ENCODE measurements at regions not wholly inside any gene's neighbourhood (a gene's known extent, or its start where the extent isn't known, plus 50 kb on each side); places are given as distances from the start of the nearest gene placed in this dataset.

DNA sequence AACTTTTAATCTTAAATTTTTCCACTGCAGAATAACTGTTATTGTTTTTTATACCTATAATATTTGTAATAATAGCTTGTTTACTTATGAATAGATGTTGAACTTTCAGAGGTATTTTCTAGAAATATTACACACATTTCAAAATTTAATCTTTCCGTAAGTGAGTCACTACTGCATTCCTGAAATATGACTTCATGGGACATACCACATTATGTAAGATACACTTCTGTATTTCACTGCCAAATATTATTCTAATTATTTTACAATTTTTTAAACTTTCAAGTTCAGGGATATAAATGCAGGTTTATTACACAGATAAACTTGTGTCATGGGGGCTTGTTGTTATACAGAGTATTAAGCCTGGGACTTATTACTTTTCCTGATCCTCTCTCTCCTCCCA is 2220.5 kb downstream of the NCAM2 start:
- no peak overlapping the region for H3K4me2 ChIP-seq (ENCODE audit: low read depth, low read length)
- H3K27ac ChIP-seq (ENCODE audit: insufficient read depth, low read length), result no peak overlapping the region
- no peak overlapping the region for H2BK15ac ChIP-seq (ENCODE audit: low read depth, low read length)
- no peaks in the 10 kb centered on the region for H3K36me3 ChIP-seq (ENCODE audit: control insufficient read depth, insufficient read depth, low read length)
- no peak overlapping the region for H4K8ac ChIP-seq (ENCODE audit: low read depth in 2 of 2, low read length in 2 of 2)
- H3K4me3 ChIP-seq (ENCODE audit: insufficient read depth, low read depth, low read length), result no peak overlapping the region
- no CpG with 5 or more reads among the region's 1 CpG for WGBS, 2 experiments (ENCODE audit: extremely low coverage in 2 of 2, insufficient read length in 1 of 2)
- DNase-seq (no peak), ATAC-seq (ENCODE audit: low read depth) (no peak)
- intact Hi-C loops (cut with micrococcal nuclease) (no loop called here), in situ Hi-C loops (cut with MboI; ENCODE audit: low sequenced_read_pairs) (no loop called here), dilution Hi-C loops (cut with HindIII; ENCODE audit: low sequenced_read_pairs, unreplicated experiment) (no loop called here)
- H3K4ac ChIP-seq (ENCODE audit: low read depth, low read length), result no peak overlapping the region
- no TSS peak for BruUV-seq (replicated peaks)
- H3K9me3 ChIP-seq (ENCODE audit: control insufficient read depth, insufficient read depth, low read length), result peaks cover 4% of the 10 kb centered on the region; the same call in 1 of the 2 replicates
- H3K23ac ChIP-seq (ENCODE audit: low read depth, low read length), result no peak overlapping the region
- H3K56ac ChIP-seq (ENCODE audit: extremely low read depth, insufficient read depth, low read length), result no peak overlapping the region
- no peak for TF ChIP-seq MXI1 (IDR thresholded peaks at IDR 0.05; ENCODE audit: borderline replicate concordance, low read depth, low read length)
- no peak for TF ChIP-seq RFX5 (IDR thresholded peaks at IDR 0.05; ENCODE audit: low read depth, low read length)
- TF ChIP-seq RCOR1 (IDR thresholded peaks at IDR 0.05; ENCODE audit: insufficient replicate concordance, low read length), result no peak
- TF ChIP-seq, protein P1, sequence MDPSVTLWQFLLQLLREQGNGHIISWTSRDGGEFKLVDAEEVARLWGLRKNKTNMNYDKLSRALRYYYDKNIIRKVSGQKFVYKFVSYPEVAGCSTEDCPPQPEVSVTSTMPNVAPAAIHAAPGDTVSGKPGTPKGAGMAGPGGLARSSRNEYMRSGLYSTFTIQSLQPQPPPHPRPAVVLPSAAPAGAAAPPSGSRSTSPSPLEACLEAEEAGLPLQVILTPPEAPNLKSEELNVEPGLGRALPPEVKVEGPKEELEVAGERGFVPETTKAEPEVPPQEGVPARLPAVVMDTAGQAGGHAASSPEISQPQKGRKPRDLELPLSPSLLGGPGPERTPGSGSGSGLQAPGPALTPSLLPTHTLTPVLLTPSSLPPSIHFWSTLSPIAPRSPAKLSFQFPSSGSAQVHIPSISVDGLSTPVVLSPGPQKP (IDR thresholded peaks at IDR 0.05; ENCODE audit: borderline replicate concordance, low read depth, low read length), result no peak
- TF ChIP-seq, protein P2, sequence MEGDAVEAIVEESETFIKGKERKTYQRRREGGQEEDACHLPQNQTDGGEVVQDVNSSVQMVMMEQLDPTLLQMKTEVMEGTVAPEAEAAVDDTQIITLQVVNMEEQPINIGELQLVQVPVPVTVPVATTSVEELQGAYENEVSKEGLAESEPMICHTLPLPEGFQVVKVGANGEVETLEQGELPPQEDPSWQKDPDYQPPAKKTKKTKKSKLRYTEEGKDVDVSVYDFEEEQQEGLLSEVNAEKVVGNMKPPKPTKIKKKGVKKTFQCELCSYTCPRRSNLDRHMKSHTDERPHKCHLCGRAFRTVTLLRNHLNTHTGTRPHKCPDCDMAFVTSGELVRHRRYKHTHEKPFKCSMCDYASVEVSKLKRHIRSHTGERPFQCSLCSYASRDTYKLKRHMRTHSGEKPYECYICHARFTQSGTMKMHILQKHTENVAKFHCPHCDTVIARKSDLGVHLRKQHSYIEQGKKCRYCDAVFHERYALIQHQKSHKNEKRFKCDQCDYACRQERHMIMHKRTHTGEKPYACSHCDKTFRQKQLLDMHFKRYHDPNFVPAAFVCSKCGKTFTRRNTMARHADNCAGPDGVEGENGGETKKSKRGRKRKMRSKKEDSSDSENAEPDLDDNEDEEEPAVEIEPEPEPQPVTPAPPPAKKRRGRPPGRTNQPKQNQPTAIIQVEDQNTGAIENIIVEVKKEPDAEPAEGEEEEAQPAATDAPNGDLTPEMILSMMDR (conservative IDR thresholded peaks at IDR 0.05; ENCODE audit: low read depth, low read length), result no peak
- TF ChIP-seq, protein P3, sequence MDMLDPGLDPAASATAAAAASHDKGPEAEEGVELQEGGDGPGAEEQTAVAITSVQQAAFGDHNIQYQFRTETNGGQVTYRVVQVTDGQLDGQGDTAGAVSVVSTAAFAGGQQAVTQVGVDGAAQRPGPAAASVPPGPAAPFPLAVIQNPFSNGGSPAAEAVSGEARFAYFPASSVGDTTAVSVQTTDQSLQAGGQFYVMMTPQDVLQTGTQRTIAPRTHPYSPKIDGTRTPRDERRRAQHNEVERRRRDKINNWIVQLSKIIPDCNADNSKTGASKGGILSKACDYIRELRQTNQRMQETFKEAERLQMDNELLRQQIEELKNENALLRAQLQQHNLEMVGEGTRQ (IDR thresholded peaks at IDR 0.05; ENCODE audit: low read depth, low read length), result no peak
- TF ChIP-seq BHLHE40 (IDR thresholded peaks at IDR 0.05; ENCODE audit: low read depth, low read length), result no peak
- no peak for TF ChIP-seq CEBPB (IDR thresholded peaks at IDR 0.05; ENCODE audit: low read depth, low read length)
- no peak for TF ChIP-seq NFE2L2 (IDR thresholded peaks at IDR 0.05; ENCODE audit: low read depth, low read length)
- no peak for TF ChIP-seq MAZ (IDR thresholded peaks at IDR 0.05; ENCODE audit: borderline replicate concordance, low read depth, low read length)
- TF ChIP-seq SMC3 (IDR thresholded peaks at IDR 0.05; ENCODE audit: low read depth, low read length), result no peak
- no peak for TF ChIP-seq POLR2A (IDR thresholded peaks at IDR 0.05; ENCODE audit: low read depth, low read length)
- no peak for TF ChIP-seq FOS (IDR thresholded peaks at IDR 0.05; ENCODE audit: low read depth, low read length)
- TF ChIP-seq CHD1 (IDR thresholded peaks at IDR 0.05; ENCODE audit: low read depth, low read length), result no peak
- no peak for TF ChIP-seq RAD21 (IDR thresholded peaks at IDR 0.05; ENCODE audit: low read length)
- no peak for TF ChIP-seq MAFK (IDR thresholded peaks at IDR 0.05; ENCODE audit: low read depth, low read length)
- H2AFZ ChIP-seq (replicated peaks; ENCODE audit: low read length, poor library complexity), result no peak overlapping the region
- CTCF ChIA-PET, result no interaction called here
- H3K27me3 ChIP-seq (ENCODE audit: control insufficient read depth, insufficient read depth, low read length), result no peaks in the 10 kb centered on the region
- H4K5ac ChIP-seq (ENCODE audit: low read depth, low read length), result no peak overlapping the region
- no peaks in the 10 kb centered on the region for H3K4me1 ChIP-seq (ENCODE audit: control insufficient read depth, insufficient read depth, low read length)
- H2BK20ac ChIP-seq (ENCODE audit: low read depth, low read length), result no peak overlapping the region
- H2AK9ac ChIP-seq (replicated peaks; ENCODE audit: low read depth, low read length, poor library complexity), result no peak overlapping the region
- H2BK120ac ChIP-seq (ENCODE audit: low read depth, low read length), result no peak overlapping the region
- no peaks in the 10 kb centered on the region for H3K9me1 ChIP-seq (ENCODE audit: insufficient read depth, low read length)
- POLR2A ChIA-PET (ENCODE audit: unreplicated experiment), result no interaction called here
- H3K18ac ChIP-seq (ENCODE audit: low read depth, low read length), result no peak overlapping the region
- H4K20me1 ChIP-seq (ENCODE audit: insufficient read depth, low read length), result no peaks in the 10 kb centered on the region
- no peaks in the 10 kb centered on the region for H3K79me1 ChIP-seq (ENCODE audit: low read depth in 1 of 2, low read length in 2 of 2)
- H4K91ac ChIP-seq (ENCODE audit: insufficient read depth, low read depth, low read length), result no peak overlapping the region
- no peak overlapping the region for H2AK5ac ChIP-seq (ENCODE audit: low read depth, low read length)
- H3K9ac ChIP-seq (ENCODE audit: low read depth, low read length), result no peak overlapping the region
- H3K14ac ChIP-seq (replicated peaks; ENCODE audit: low read depth, low read length), result no peak overlapping the region
- no peak overlapping the region for H2BK5ac ChIP-seq (ENCODE audit: low read depth, low read length, poor library complexity, severe bottlenecking)

Data from IMR-90 (cell line).